ENCODE measurements at regions not wholly inside any gene's neighbourhood (a gene's known extent, or its start where the extent isn't known, plus 50 kb on each side); places are given as distances from the start of the nearest gene placed in this dataset.

DNA sequence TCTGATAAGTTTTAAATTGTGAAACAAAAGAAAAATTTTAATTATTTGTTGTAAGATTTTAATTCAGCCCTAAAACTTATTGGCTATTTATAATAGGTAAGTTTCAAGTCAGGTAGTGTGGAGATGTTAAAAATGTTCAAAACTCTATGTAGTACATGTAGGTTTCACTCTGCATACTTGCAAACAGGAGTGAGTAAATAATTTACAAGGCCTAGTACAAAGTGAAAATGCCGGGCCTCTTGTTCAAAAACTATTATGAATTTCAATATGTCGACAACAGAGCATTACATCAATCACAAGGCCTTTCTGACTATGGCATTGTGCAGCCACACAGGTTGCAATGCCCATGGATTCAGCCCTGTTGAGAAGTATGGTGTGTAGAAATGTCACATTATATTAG is 80.9 kb upstream of the GRIK2 start:
- intact Hi-C loops (cut with micrococcal nuclease; ENCODE audit: unreplicated experiment): no loop called here
- CTCF ChIA-PET (ENCODE audit: unreplicated experiment): no interaction called here
- BruUV-seq (replicated peaks): no TSS peak

DNA sequence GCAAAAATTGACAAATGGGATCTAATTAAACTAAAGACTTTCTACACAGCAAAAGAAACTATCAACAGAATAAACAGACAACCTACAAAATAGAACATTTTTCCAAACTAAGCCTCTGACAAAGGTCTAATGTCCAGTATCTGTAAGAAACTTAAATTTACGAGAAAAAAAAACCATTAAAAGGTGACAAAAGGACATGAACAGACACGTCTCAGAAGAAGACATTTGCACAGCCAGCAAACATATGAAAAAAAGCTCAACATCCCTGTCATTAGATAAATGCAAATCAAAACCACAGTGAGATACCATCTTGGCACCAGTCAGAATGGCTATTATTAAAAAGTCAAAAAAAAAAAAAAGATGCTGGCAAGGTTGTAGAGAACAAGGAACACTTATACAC is 70.6 kb upstream of the GRIK2 start:
- no peak for DNase-seq (ENCODE audit: low spot score)
- Histone ChIP-seq H3K36me3 (ENCODE audit: insufficient read depth, low read length) (no peaks in the 10 kb centered on the region), H3K79me2 (ENCODE audit: insufficient read depth, low read depth, low read length) (no peaks in the 10 kb centered on the region), H3K4me3 (ENCODE audit: low read depth, low read length, poor library complexity, severe bottlenecking) (no peak overlapping the region), H3K4me2 (ENCODE audit: low read length) (no peak overlapping the region), H3K4me1 (ENCODE audit: insufficient read depth, low read length, poor library complexity, severe bottlenecking) (no peaks in the 10 kb centered on the region), H3K9me2 (ENCODE audit: insufficient read depth, low read length) (no peaks in the 10 kb centered on the region), H2AFZ (ENCODE audit: low read length) (no peak overlapping the region), H3K9me3 (ENCODE audit: low read length) (no peaks in the 10 kb centered on the region), H3K27ac (ENCODE audit: low read depth, low read length, poor library complexity, severe bottlenecking) (no peak overlapping the region), H4K20me1 (ENCODE audit: insufficient read depth, low read length) (no peaks in the 10 kb centered on the region)
- TF ChIP-seq EZH2phosphoT487 (IDR thresholded peaks at IDR 0.05; ENCODE audit: borderline replicate concordance, low read depth, low read length): no peak
- TF ChIP-seq CTCF (conservative IDR thresholded peaks at IDR 0.05; ENCODE audit: low read length): no peak
- intact Hi-C loops (cut with micrococcal nuclease; ENCODE audit: unreplicated experiment): no loop called here
- ChIA-PET POLR2A (interaction anchor here (0.7 to 1.0 kb wide), 2 partner anchors 72 to 1736 kb away, joined by 3 to 4 read pairs; no protein-coding TSS in a partner anchor), CTCF (ENCODE audit: unreplicated experiment) (no interaction called here)
- no TSS peak for BruUV-seq (replicated peaks)

More for the DNA sequence above, 80.9 kb upstream of the GRIK2 start:
- Histone ChIP-seq H3K27ac (ENCODE audit: low read depth, low read length, poor library complexity, severe bottlenecking) (no peak overlapping the region), H3K9me3 (ENCODE audit: low read length) (no peaks in the 10 kb centered on the region), H3K9me2 (ENCODE audit: insufficient read depth, low read length) (no peaks in the 10 kb centered on the region), H4K20me1 (ENCODE audit: insufficient read depth, low read length) (no peaks in the 10 kb centered on the region), H3K79me2 (ENCODE audit: insufficient read depth, low read depth, low read length) (no peaks in the 10 kb centered on the region), H3K4me2 (ENCODE audit: low read length) (no peak overlapping the region), H3K4me1 (ENCODE audit: insufficient read depth, low read length, poor library complexity, severe bottlenecking) (no peaks in the 10 kb centered on the region), H2AFZ (ENCODE audit: low read length) (no peak overlapping the region), H3K4me3 (ENCODE audit: low read depth, low read length, poor library complexity, severe bottlenecking) (no peak overlapping the region), H3K36me3 (ENCODE audit: insufficient read depth, low read length) (no peaks in the 10 kb centered on the region)
- DNase-seq (ENCODE audit: low spot score): no peak
- POLR2A ChIA-PET: interaction anchor here (0.8 to 1.1 kb wide), 2 partner anchors 15 to 20 kb away, joined by 3 read pairs; no protein-coding TSS in a partner anchor
- TF ChIP-seq EZH2phosphoT487 (IDR thresholded peaks at IDR 0.05; ENCODE audit: borderline replicate concordance, low read depth, low read length): no peak
- no peak for TF ChIP-seq CTCF (conservative IDR thresholded peaks at IDR 0.05; ENCODE audit: low read length)

DNA sequence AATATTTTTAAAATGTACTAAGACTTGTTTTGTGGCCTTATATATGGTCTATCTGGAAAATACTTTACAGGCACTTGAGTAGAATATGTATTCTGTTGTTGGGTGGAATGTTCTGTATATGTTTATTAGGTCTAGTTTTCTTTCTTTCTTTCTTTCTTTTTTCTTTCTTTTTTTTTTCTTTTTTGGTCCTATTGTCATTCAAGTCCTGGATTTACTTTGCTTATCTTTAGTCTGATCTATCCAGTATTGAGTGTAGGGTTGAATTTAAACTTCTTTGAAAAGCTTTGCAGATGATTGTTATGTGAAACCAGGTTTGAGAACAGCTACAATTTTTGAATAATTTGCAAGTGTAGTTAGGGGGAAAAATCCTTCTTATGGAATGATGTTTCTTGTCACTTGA is 67.1 kb upstream of the GRIK2 start:
- Histone ChIP-seq H2AFZ (ENCODE audit: low read length) (no peak overlapping the region), H3K79me2 (ENCODE audit: insufficient read depth, low read depth, low read length) (no peaks in the 10 kb centered on the region), H3K27ac (ENCODE audit: low read depth, low read length, poor library complexity, severe bottlenecking) (no peak overlapping the region), H3K36me3 (ENCODE audit: insufficient read depth, low read length) (no peaks in the 10 kb centered on the region), H3K4me2 (ENCODE audit: low read length) (no peak overlapping the region), H3K4me3 (ENCODE audit: low read depth, low read length, poor library complexity, severe bottlenecking) (no peak overlapping the region), H3K4me1 (ENCODE audit: insufficient read depth, low read length, poor library complexity, severe bottlenecking) (no peaks in the 10 kb centered on the region), H4K20me1 (ENCODE audit: insufficient read depth, low read length) (no peaks in the 10 kb centered on the region), H3K9me3 (ENCODE audit: low read length) (no peaks in the 10 kb centered on the region), H3K9me2 (ENCODE audit: insufficient read depth, low read length) (no peaks in the 10 kb centered on the region)
- intact Hi-C loops (cut with micrococcal nuclease; ENCODE audit: unreplicated experiment): no loop called here
- no TSS peak for BruUV-seq (replicated peaks)
- no peak for DNase-seq (ENCODE audit: low spot score)
- CTCF ChIA-PET (ENCODE audit: unreplicated experiment): no interaction called here
- POLR2A ChIA-PET: interaction anchor here (0.7 kb wide), 1 partner anchor 754 kb away, joined by 3 read pairs; no protein-coding TSS in a partner anchor
- TF ChIP-seq EZH2phosphoT487 (IDR thresholded peaks at IDR 0.05; ENCODE audit: borderline replicate concordance, low read depth, low read length): no peak
- no peak for TF ChIP-seq CTCF (conservative IDR thresholded peaks at IDR 0.05; ENCODE audit: low read length)

Measured in OCI-LY7 (cell line).